Activated naive CD4-positive, alpha-beta T cell treated with anti-CD3 and anti-CD28 coated beads for 36 hours (primary cell): ENCODE measurements at regions not wholly inside any gene's neighbourhood (a gene's known extent, or its start where the extent isn't known, plus 50 kb on each side); places are given as distances from the start of the nearest gene placed in this dataset.
"Not testable (repeated sequence)": the region's sequence is repeated elsewhere in the genome, so short reads cannot be mapped to it uniquely, and the experiment has no call there.

Experiments used
- CTCF ChIA-PET: fragments of 350-600 bp; sonication (Branson Sonifier 250); formaldehyde crosslinking; loops from one replicate; lab custom pipeline; 2021; ENCODE audit warnings: antibody characterized with exemption; lab: Charles Lee
- DNase-seq: peaks from one replicate; pipeline ENCODE4 v3.0.0-alpha.2; 2020
- H3K27ac Mint-ChIP-seq: one replicate; pipeline ENCODE4 v1.8.0; 2021; ENCODE audit warnings: mild to moderate bottlenecking, mixed read lengths
- H3K27me3 Mint-ChIP-seq: one replicate; pipeline ENCODE4 v1.8.0; 2021; ENCODE audit warnings: low read depth, mixed read lengths
- H3K36me3 Mint-ChIP-seq: one replicate; pipeline ENCODE4 v1.8.0; 2021; ENCODE audit warnings: low read depth, mixed read lengths
- H3K4me1 Mint-ChIP-seq: one replicate; pipeline ENCODE4 v1.8.0; 2021; ENCODE audit warnings: low read depth, mixed read lengths
- H3K4me3 Mint-ChIP-seq: one replicate; pipeline ENCODE4 v1.8.0; 2021; ENCODE audit warnings: mild to moderate bottlenecking, moderate library complexity, mixed read lengths
- H3K9me3 Mint-ChIP-seq: one replicate; pipeline ENCODE4 v1.8.0; 2021; ENCODE audit warnings: mixed read lengths
- intact Hi-C: fragments of 100-400 bp; cut with micrococcal nuclease; formaldehyde crosslinking; loops from one replicate; pipeline ENCODE4 v1.15.1; 2023

GRCh38 chr13:107625648-107626047 is 589.7 kb downstream of the LIG4 start:
- H3K4me3 Mint-ChIP-seq: no peak overlapping the region
- H3K4me1 Mint-ChIP-seq: no peaks in the 10 kb centered on the region
- intact Hi-C loops: no loop called here
- CTCF ChIA-PET: interaction anchor here (1.3 kb wide), 1 partner anchor 95 kb away, joined by 4 read pairs; no protein-coding TSS in a partner anchor
- H3K9me3 Mint-ChIP-seq: peaks cover 2% of the 10 kb centered on the region
- no peak overlapping the region for H3K27ac Mint-ChIP-seq
- H3K27me3 Mint-ChIP-seq: no peaks in the 10 kb centered on the region
- no peak for DNase-seq
- no peaks in the 10 kb centered on the region for H3K36me3 Mint-ChIP-seq

- Mint-ChIP-seq H3K9me3 (peaks cover 2% of the 10 kb centered on the region), H3K27me3 (no peaks in the 10 kb centered on the region), H3K27ac (no peak overlapping the region), H3K36me3 (no peaks in the 10 kb centered on the region), H3K4me3 (no peak overlapping the region), H3K4me1 (no peaks in the 10 kb centered on the region)
- CTCF ChIA-PET: no interaction called here
- no peak for DNase-seq
- intact Hi-C loops: no loop called here
These were observed 597.8 kb downstream of the LIG4 start for GRCh38 chr13:107617527-107617926.

GRCh38 chr13:107612376-107612775 is 603.0 kb downstream of the LIG4 start:
- no peak overlapping the region for H3K4me3 Mint-ChIP-seq
- intact Hi-C loops: no loop called here

GRCh38 chr13:107608736-107609135 is 606.6 kb downstream of the LIG4 start:
- Mint-ChIP-seq H3K27ac (no peak overlapping the region), H3K4me1 (no peaks in the 10 kb centered on the region), H3K9me3 (peaks cover 3% of the 10 kb centered on the region), H3K4me3 (no peak overlapping the region), H3K27me3 (no peaks in the 10 kb centered on the region), H3K36me3 (no peaks in the 10 kb centered on the region)
- no peak for DNase-seq
- CTCF ChIA-PET: no interaction called here
- intact Hi-C loops: no loop called here

More at GRCh38 chr13:107612376-107612775, 603.0 kb downstream of the LIG4 start:
- Mint-ChIP-seq H3K27ac (no peak overlapping the region), H3K9me3 (peaks cover 3% of the 10 kb centered on the region), H3K36me3 (no peaks in the 10 kb centered on the region), H3K27me3 (no peaks in the 10 kb centered on the region), H3K4me1 (no peaks in the 10 kb centered on the region)
- DNase-seq: no peak
- CTCF ChIA-PET: no interaction called here

- Mint-ChIP-seq H3K9me3 (no peaks in the 10 kb centered on the region), H3K4me3 (no peak overlapping the region), H3K36me3 (no peaks in the 10 kb centered on the region), H3K27ac (no peak overlapping the region), H3K27me3 (no peaks in the 10 kb centered on the region), H3K4me1 (no peaks in the 10 kb centered on the region)
- intact Hi-C loops: no loop called here
- DNase-seq: no peak
- CTCF ChIA-PET: no interaction called here
These were observed 614.4 kb downstream of the LIG4 start for GRCh38 chr13:107600971-107601370.

GRCh38 chr13:107596306-107596705 is 619.0 kb downstream of the LIG4 start:
- H3K4me3 Mint-ChIP-seq, H3K36me3 Mint-ChIP-seq, H3K27me3 Mint-ChIP-seq, DNase-seq, H3K9me3 Mint-ChIP-seq, CTCF ChIA-PET, intact Hi-C loops, H3K4me1 Mint-ChIP-seq, H3K27ac Mint-ChIP-seq: not testable (repeated sequence)

- Mint-ChIP-seq H3K27me3 (no peaks in the 10 kb centered on the region), H3K9me3 (peaks cover 1% of the 10 kb centered on the region), H3K4me1 (no peaks in the 10 kb centered on the region), H3K4me3 (no peak overlapping the region), H3K27ac (no peak overlapping the region), H3K36me3 (no peaks in the 10 kb centered on the region)
- CTCF ChIA-PET: no interaction called here
- intact Hi-C loops: no loop called here
- no peak for DNase-seq
These were observed 624.8 kb downstream of the LIG4 start for GRCh38 chr13:107590556-107590955.

GRCh38 chr13:107587681-107588080 is 627.7 kb downstream of the LIG4 start:
- Mint-ChIP-seq H3K36me3 (no peaks in the 10 kb centered on the region), H3K9me3 (peaks cover 1% of the 10 kb centered on the region), H3K27ac (no peak overlapping the region), H3K4me3 (no peak overlapping the region), H3K4me1 (no peaks in the 10 kb centered on the region), H3K27me3 (no peaks in the 10 kb centered on the region)
- no peak for DNase-seq
- CTCF ChIA-PET: no interaction called here
- intact Hi-C loops: no loop called here

GRCh38 chr13:107586216-107586615 is 629.1 kb downstream of the LIG4 start:
- no peak overlapping the region for H3K4me3 Mint-ChIP-seq
- CTCF ChIA-PET: no interaction called here
- intact Hi-C loops: no loop called here

GRCh38 chr13:107585469-107586180 is 629.7 kb downstream of the LIG4 start:
- DNase-seq: no peak
- H3K4me3 Mint-ChIP-seq: no peak overlapping the region
- intact Hi-C loops: no loop called here
- CTCF ChIA-PET: no interaction called here
- peaks cover 3% of the 10 kb centered on the region for H3K9me3 Mint-ChIP-seq
- H3K36me3 Mint-ChIP-seq: no peaks in the 10 kb centered on the region
- no peaks in the 10 kb centered on the region for H3K27me3 Mint-ChIP-seq
- no peak overlapping the region for H3K27ac Mint-ChIP-seq
- no peaks in the 10 kb centered on the region for H3K4me1 Mint-ChIP-seq

More at GRCh38 chr13:107586216-107586615, 629.1 kb downstream of the LIG4 start:
- H3K27me3 Mint-ChIP-seq: no peaks in the 10 kb centered on the region
- H3K9me3 Mint-ChIP-seq: peaks cover 3% of the 10 kb centered on the region
- no peaks in the 10 kb centered on the region for H3K36me3 Mint-ChIP-seq
- no peaks in the 10 kb centered on the region for H3K4me1 Mint-ChIP-seq
- DNase-seq: no peak
- no peak overlapping the region for H3K27ac Mint-ChIP-seq

- peaks cover 5% of the 10 kb centered on the region for H3K9me3 Mint-ChIP-seq
- H3K4me3 Mint-ChIP-seq: no peak overlapping the region
- H3K27ac Mint-ChIP-seq: no peak overlapping the region
- H3K4me1 Mint-ChIP-seq: no peaks in the 10 kb centered on the region
- intact Hi-C loops: no loop called here
- no peaks in the 10 kb centered on the region for H3K27me3 Mint-ChIP-seq
- no peaks in the 10 kb centered on the region for H3K36me3 Mint-ChIP-seq
- no peak for DNase-seq
- CTCF ChIA-PET: no interaction called here
These were observed 633.2 kb downstream of the LIG4 start for GRCh38 chr13:107582171-107582570.

- H3K27ac Mint-ChIP-seq: no peak overlapping the region
- CTCF ChIA-PET: no interaction called here
These were observed 634.5 kb downstream of the LIG4 start for GRCh38 chr13:107580741-107581412.

GRCh38 chr13:107576430-107576829 is 638.9 kb downstream of the LIG4 start:
- CTCF ChIA-PET: no interaction called here
- Mint-ChIP-seq H3K4me1 (no peaks in the 10 kb centered on the region), H3K4me3 (no peak overlapping the region), H3K27ac (no peak overlapping the region), H3K36me3 (no peaks in the 10 kb centered on the region), H3K9me3 (peaks cover 10% of the 10 kb centered on the region), H3K27me3 (no peaks in the 10 kb centered on the region)
- DNase-seq: no peak
- intact Hi-C loops: no loop called here

More at GRCh38 chr13:107580741-107581412, 634.5 kb downstream of the LIG4 start:
- Mint-ChIP-seq H3K9me3 (peaks cover 5% of the 10 kb centered on the region), H3K27me3 (no peaks in the 10 kb centered on the region), H3K4me3 (no peak overlapping the region), H3K36me3 (no peaks in the 10 kb centered on the region), H3K4me1 (no peaks in the 10 kb centered on the region)
- intact Hi-C loops: no loop called here
- no peak for DNase-seq
